K562 (cell line): ENCODE measurements at regions not wholly inside any gene's neighbourhood (a gene's known extent, or its start where the extent isn't known, plus 50 kb on each side); places are given as distances from the start of the nearest gene placed in this dataset.

ENCODE experiments used
- ATAC-seq: fragments of 200-7000 bp; cut with Tn5 transposase; 3 replicates; pipeline ENCODE4 v1.9.1; 2020; ENCODE audit warnings: moderate library complexity
- BruUV-seq: library from RNA; stranded (reverse); fragments of 400-500 nt; replicated peaks from 2 replicates; lab custom pipeline; 2021; lab: Mats Ljungman, UMichigan
- CTCF ChIA-PET: fragments of 300-600 bp; formaldehyde crosslinking; extraction: SDS; loops from one replicate; lab custom pipeline; 2021; ENCODE audit warnings: low intra/inter-chr PET ratio; lab: Yijun Ruan, JAX
- POLR2A ChIA-PET: fragments of 300-600, 350-650 bp; sonication (Branson Sonifier 250); formaldehyde crosslinking; extraction: SDS; loops from one replicate; lab custom pipeline; 2021; ENCODE audit warnings: antibody characterized with exemption, inconsistent platforms; lab: Yijun Ruan, JAX
- DNase-seq, 4 experiments: peaks; one replicate each; pipeline versions ENCODE4 v3.0.0 to v3.0.0-alpha.2; 2011 to 2018; ENCODE audit warnings: low spot score in 3 of 4, mixed read lengths in 3 of 4; ENCODE audit errors: extremely low read depth in 1 of 4
- FAIRE-seq: peaks from 2 replicates; lab custom pipeline; 2011; peaks lifted over from hg19 to GRCh38; lab: Jason Lieb, UNC
- H2AFZ ChIP-seq: 2 replicates; pipeline ENCODE4 v1.6.0; 2011; ENCODE audit warnings: low read depth, low read length, control low read depth, inconsistent platforms
- H3K27ac ChIP-seq: fragments of 200-600 bp; 3 replicates; pipeline ENCODE4 v1.8.0; 2011; ENCODE audit warnings: low read depth, mild to moderate bottlenecking, control low read depth, inconsistent platforms, low read length, moderate library complexity, mixed read lengths; ENCODE audit errors: extremely low read depth
- H3K27me3 ChIP-seq, 2 experiments: fragments of 300-600 bp in 1 of 2; 2 replicates in 1 of 2; 3 replicates in 1 of 2; pipeline versions ENCODE4 v1.6.0 to v1.8.0; 2011; ENCODE audit warnings: inconsistent platforms in 2 of 2, low read length in 2 of 2, mild to moderate bottlenecking in 1 of 2, mixed read lengths in 1 of 2, moderate library complexity in 1 of 2; ENCODE audit not compliant: control insufficient read depth in 2 of 2, insufficient read depth in 2 of 2
- H3K36me3 ChIP-seq: fragments of 300-600 bp; 3 replicates; pipeline ENCODE4 v1.8.0; 2011; ENCODE audit warnings: mild to moderate bottlenecking, low read length, inconsistent platforms; ENCODE audit not compliant: control insufficient read depth, insufficient read depth
- H3K4me1 ChIP-seq, 2 experiments: fragments of 200-600 bp in 1 of 2; replicated peaks in 1 of 2; 2 replicates in 1 of 2; 3 replicates in 1 of 2; pipeline versions ENCODE4 v1.5.1 to v1.8.0; 2011; ENCODE audit warnings: inconsistent platforms in 2 of 2, low read length in 2 of 2, mild to moderate bottlenecking in 1 of 2, mixed read lengths in 1 of 2, moderate library complexity in 1 of 2; ENCODE audit not compliant: control insufficient read depth in 2 of 2, insufficient read depth in 2 of 2
- H3K4me2 ChIP-seq: 2 replicates; pipeline ENCODE4 v1.6.1; 2011; ENCODE audit warnings: low read length, control low read depth, inconsistent platforms, mixed read lengths; ENCODE audit not compliant: insufficient read depth
- H3K4me3 ChIP-seq: fragments of 200-600 bp; sonication (generic), shearing (Covaris generic); 2 replicates; pipeline ENCODE4 v1.5.1; 2016; ENCODE audit warnings: control low read depth, inconsistent platforms
- H3K79me2 ChIP-seq: fragments of 200-600 bp; 3 replicates; pipeline ENCODE4 v1.8.0; 2011; ENCODE audit warnings: low read length, inconsistent platforms; ENCODE audit not compliant: control insufficient read depth, insufficient read depth
- H3K9ac ChIP-seq, 2 experiments: 2 replicates each; pipeline versions ENCODE4 v1.6.0 to v1.6.1; 2011; ENCODE audit warnings: low read depth in 2 of 2, low read length in 2 of 2, control low read depth in 1 of 2, inconsistent platforms in 1 of 2, mild to moderate bottlenecking in 1 of 2, mixed read lengths in 1 of 2; ENCODE audit not compliant: insufficient read depth in 1 of 2
- H3K9me1 ChIP-seq: one replicate; pipeline ENCODE4 v1.6.0; 2011; ENCODE audit warnings: inconsistent platforms, mild to moderate bottlenecking, low read length, moderate library complexity; ENCODE audit not compliant: control insufficient read depth, insufficient read depth
- H3K9me3 ChIP-seq: replicated peaks from 2 replicates; pipeline ENCODE4 v1.5.1; 2011; ENCODE audit warnings: low read depth, low read length, inconsistent platforms; ENCODE audit not compliant: control insufficient read depth, insufficient read depth
- H4K20me1 ChIP-seq: replicated peaks from 2 replicates; pipeline ENCODE4 v1.6.1; 2011; ENCODE audit warnings: low read length, inconsistent platforms, mixed read lengths; ENCODE audit not compliant: control insufficient read depth, insufficient read depth
- CREB1 ChIP-seq, 2 experiments: sonication (generic) in 1 of 2; formaldehyde crosslinking in 1 of 2; IDR thresholded peaks; 2 replicates each; pipeline versions ENCODE4 v1.6.1 to v1.8.0; 2012 to 2022; ENCODE audit warnings: inconsistent platforms in 1 of 2, mild to moderate bottlenecking in 1 of 2, missing genetic modification reagents in 1 of 2, moderate library complexity in 1 of 2
- CXXC5 ChIP-seq: fragments of 250-450 bp; sonication (Bioruptor Pico); IDR thresholded peaks from 2 replicates; pipeline ENCODE4 v1.8.0; 2022; ENCODE audit warnings: inconsistent platforms, mild to moderate bottlenecking, moderate library complexity
- EZH2 ChIP-seq: IDR thresholded peaks from 2 replicates; pipeline ENCODE4 v1.6.1; 2012; ENCODE audit warnings: low read depth, mild to moderate bottlenecking, inconsistent platforms, low read length, borderline replicate concordance
- L3MBTL2 ChIP-seq: fragments of 450-650 bp; IDR thresholded peaks from 2 replicates; pipeline ENCODE4 v1.6.1; 2016; ENCODE audit warnings: mild to moderate bottlenecking, moderate library complexity
- SMAD2 ChIP-seq: fragments of 150-350 bp; IDR thresholded peaks from 2 replicates; pipeline ENCODE4 v1.6.1; 2014; ENCODE audit warnings: low read depth, mild to moderate bottlenecking, low read length
- WGBS: fragments of 100-300 bp; shearing (Covaris generic); methylation state at CpG from one replicate; pipeline ENCODE4 v1.1.6; 2016; ENCODE audit warnings: low coverage, mixed read lengths; ENCODE audit not compliant: insufficient coverage; ENCODE audit errors: missing lambda C conversion rate; 5-methylcytosine and 5-hydroxymethylcytosine counted together
- in situ Hi-C: fragments of 300-500 bp; cut with MboI; formaldehyde crosslinking; loops from 4 replicates; pipeline ENCODE4 v1.15.0; 2018; ENCODE audit warnings: inconsistent platforms, mixed read lengths
- intact Hi-C: fragments of 100-400 bp; cut with micrococcal nuclease; formaldehyde crosslinking; loops from 2 replicates; pipeline ENCODE4 v1.14.2; 2022
- TF ChIP-seq, protein P1 (sequence below): fragments of 450-650 bp; IDR thresholded peaks from 2 replicates; pipeline ENCODE4 v1.6.1; 2016; ENCODE audit warnings: low read depth
- TF ChIP-seq, protein P2 (sequence below): fragments of 250-450 bp; sonication (Bioruptor Pico); IDR thresholded peaks from 2 replicates; pipeline ENCODE4 v1.5.0; 2021; ENCODE audit warnings: mild to moderate bottlenecking, borderline replicate concordance

- TF ChIP-seq, protein P1, sequence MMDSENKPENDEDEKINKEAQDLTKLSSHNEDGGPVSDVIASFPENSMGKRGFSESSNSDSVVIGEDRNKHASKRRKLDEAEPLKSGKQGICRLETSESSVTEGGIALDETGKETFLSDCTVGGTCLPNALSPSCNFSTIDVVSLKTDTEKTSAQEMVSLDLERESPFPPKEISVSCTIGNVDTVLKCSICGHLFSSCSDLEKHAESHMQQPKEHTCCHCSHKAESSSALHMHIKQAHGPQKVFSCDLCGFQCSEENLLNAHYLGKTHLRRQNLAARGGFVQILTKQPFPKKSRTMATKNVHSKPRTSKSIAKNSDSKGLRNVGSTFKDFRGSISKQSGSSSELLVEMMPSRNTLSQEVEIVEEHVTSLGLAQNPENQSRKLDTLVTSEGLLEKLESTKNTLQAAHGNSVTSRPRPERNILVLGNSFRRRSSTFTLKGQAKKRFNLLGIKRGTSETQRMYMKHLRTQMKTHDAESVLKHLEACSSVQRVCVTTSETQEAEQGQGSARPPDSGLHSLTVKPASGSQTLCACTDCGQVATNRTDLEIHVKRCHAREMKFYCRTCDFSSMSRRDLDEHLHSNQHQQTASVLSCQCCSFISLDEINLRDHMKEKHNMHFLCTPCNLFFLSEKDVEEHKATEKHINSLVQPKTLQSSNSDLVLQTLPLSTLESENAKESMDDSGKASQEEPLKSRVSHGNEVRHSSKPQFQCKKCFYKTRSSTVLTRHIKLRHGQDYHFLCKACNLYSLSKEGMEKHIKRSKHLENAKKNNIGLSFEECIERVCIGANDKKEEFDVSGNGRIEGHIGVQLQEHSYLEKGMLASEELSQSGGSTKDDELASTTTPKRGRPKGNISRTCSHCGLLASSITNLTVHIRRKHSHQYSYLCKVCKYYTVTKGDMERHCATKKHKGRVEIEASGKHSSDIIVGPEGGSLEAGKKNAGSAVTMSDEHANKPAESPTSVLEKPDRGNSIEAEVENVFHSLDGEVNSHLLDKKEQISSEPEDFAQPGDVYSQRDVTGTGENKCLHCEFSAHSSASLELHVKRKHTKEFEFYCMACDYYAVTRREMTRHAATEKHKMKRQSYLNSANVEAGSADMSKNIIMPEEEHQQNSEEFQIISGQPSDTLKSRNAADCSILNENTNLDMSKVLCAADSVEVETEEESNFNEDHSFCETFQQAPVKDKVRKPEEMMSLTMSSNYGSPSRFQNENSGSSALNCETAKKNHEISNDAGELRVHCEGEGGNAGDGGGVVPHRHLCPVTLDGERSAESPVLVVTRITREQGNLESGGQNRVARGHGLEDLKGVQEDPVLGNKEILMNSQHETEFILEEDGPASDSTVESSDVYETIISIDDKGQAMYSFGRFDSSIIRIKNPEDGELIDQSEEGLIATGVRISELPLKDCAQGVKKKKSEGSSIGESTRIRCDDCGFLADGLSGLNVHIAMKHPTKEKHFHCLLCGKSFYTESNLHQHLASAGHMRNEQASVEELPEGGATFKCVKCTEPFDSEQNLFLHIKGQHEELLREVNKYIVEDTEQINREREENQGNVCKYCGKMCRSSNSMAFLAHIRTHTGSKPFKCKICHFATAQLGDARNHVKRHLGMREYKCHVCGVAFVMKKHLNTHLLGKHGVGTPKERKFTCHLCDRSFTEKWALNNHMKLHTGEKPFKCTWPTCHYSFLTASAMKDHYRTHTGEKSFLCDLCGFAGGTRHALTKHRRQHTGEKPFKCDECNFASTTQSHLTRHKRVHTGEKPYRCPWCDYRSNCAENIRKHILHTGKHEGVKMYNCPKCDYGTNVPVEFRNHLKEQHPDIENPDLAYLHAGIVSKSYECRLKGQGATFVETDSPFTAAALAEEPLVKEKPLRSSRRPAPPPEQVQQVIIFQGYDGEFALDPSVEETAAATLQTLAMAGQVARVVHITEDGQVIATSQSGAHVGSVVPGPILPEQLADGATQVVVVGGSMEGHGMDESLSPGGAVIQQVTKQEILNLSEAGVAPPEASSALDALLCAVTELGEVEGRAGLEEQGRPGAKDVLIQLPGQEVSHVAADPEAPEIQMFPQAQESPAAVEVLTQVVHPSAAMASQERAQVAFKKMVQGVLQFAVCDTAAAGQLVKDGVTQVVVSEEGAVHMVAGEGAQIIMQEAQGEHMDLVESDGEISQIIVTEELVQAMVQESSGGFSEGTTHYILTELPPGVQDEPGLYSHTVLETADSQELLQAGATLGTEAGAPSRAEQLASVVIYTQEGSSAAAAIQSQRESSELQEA = no peak
- TF ChIP-seq, all 486 proteins: peak for 0
Measured at GRCh38 chr3:182220013-182220412, 508.3 kb downstream of the SOX2 start (continued).

DNA sequence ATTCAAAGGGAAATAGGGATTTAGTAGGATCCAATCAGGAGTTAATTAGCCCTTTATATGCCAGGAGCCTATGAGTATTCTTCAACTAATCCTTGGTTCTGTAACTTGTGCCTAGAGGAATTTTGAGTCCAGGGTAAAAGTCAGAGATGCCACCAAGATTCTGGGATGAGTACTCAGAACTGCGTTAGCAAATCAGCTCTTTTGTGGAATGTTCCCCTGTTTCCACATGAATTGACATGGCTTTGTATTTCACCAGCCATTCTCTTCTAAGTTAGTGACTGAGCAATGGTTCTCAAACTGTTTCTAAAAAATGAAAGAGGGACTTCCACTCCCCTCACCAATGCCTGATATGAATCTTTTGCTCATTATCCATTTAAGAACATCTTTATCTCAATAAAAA lies 508.7 kb downstream of the SOX2 start:
- POLR2A ChIA-PET = no interaction called here
- no peak for FAIRE-seq
- H3K4me2 ChIP-seq = no peak overlapping the region
- TF ChIP-seq, protein P2, sequence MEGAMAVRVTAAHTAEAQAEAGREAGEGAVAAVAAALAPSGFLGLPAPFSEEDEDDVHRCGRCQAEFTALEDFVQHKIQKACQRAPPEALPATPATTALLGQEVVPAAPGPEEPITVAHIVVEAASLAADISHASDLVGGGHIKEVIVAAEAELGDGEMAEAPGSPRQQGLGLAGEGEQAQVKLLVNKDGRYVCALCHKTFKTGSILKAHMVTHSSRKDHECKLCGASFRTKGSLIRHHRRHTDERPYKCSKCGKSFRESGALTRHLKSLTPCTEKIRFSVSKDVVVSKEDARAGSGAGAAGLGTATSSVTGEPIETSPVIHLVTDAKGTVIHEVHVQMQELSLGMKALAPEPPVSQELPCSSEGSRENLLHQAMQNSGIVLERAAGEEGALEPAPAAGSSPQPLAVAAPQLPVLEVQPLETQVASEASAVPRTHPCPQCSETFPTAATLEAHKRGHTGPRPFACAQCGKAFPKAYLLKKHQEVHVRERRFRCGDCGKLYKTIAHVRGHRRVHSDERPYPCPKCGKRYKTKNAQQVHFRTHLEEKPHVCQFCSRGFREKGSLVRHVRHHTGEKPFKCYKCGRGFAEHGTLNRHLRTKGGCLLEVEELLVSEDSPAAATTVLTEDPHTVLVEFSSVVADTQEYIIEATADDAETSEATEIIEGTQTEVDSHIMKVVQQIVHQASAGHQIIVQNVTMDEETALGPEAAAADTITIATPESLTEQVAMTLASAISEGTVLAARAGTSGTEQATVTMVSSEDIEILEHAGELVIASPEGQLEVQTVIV = no peak
- no peak for TF ChIP-seq SMAD2
- no peak for TF ChIP-seq L3MBTL2
- TF ChIP-seq CXXC5 (CRISPR knock-in tag) = no peak
- TF ChIP-seq CREB1 (IDR thresholded peaks at IDR 0.05) = no peak
- no peak for TF ChIP-seq CREB1 (CRISPR knock-in tag; IDR thresholded peaks at IDR 0.05)
- TF ChIP-seq EZH2 = no peak

More for the DNA sequence above, 508.7 kb downstream of the SOX2 start:
- H3K9me3 ChIP-seq = no peaks in the 10 kb centered on the region
- no peak overlapping the region for H3K27ac ChIP-seq
- no peaks in the 10 kb centered on the region for H3K27me3 ChIP-seq
- no peak overlapping the region for H2AFZ ChIP-seq
- H3K79me2 ChIP-seq = no peaks in the 10 kb centered on the region
- in situ Hi-C loops (no loop called here), intact Hi-C loops (no loop called here)
- no peaks in the 10 kb centered on the region for H3K9me1 ChIP-seq
- no peaks in the 10 kb centered on the region for H3K4me1 ChIP-seq
- no peak overlapping the region for H3K9ac ChIP-seq
- ATAC-seq = no peak
- BruUV-seq = no TSS peak
- no peaks in the 10 kb centered on the region for H4K20me1 ChIP-seq
- WGBS = 0% methylated on average over 1 of the region's 1 CpG
- CTCF ChIA-PET = no interaction called here
- DNase-seq = no peak
- no peak overlapping the region for H3K4me3 ChIP-seq
- H3K36me3 ChIP-seq = no peaks in the 10 kb centered on the region
